Spleen (tissue), 11 donors: ENCODE measurements at regions not wholly inside any gene's neighbourhood (a gene's known extent, or its start where the extent isn't known, plus 50 kb on each side); places are given as distances from the start of the nearest gene placed in this dataset.

Experiments used
- DNase-seq: peaks from one replicate; pipeline ENCODE4 v3.0.0-alpha.2; 2020
- H3K27ac ChIP-seq, 8 donors: fragments of 200-600 bp; sonication (generic) in 7 of 8; 1 replicate in 4 of 8; 2 replicates in 4 of 8; pipeline versions ENCODE4 v1.5.0 to v1.8.0; 2016 to 2021; ENCODE audit warnings: inconsistent platforms in 4 of 8, mild to moderate bottlenecking in 4 of 8, moderate library complexity in 1 of 8
- H3K27me3 ChIP-seq, 7 donors: fragments of 200-600 bp; sonication (generic) in 6 of 7; replicated peaks in 1 of 7; 1 replicate in 4 of 7; 2 replicates in 3 of 7; pipeline versions ENCODE4 v1.5.0 to v1.8.0; 2016 to 2021; ENCODE audit warnings: inconsistent platforms in 3 of 7, mild to moderate bottlenecking in 1 of 7
- H3K36me3 ChIP-seq, 6 donors: fragments of 200-600 bp; sonication (generic) in 5 of 6; 1 replicate in 4 of 6; 2 replicates in 2 of 6; pipeline versions ENCODE4 v1.5.0 to v1.8.0; 2016 to 2021; ENCODE audit warnings: inconsistent platforms in 2 of 6
- H3K4me1 ChIP-seq, 6 donors: fragments of 200-600 bp; sonication (generic) in 5 of 6; 1 replicate in 3 of 6; 2 replicates in 3 of 6; pipeline versions ENCODE4 v1.5.0 to v1.8.0; 2016 to 2021; ENCODE audit warnings: inconsistent platforms in 3 of 6
- H3K4me3 ChIP-seq, 8 donors: fragments of 200-600 bp; sonication (generic) in 7 of 8; 1 replicate in 4 of 8; 2 replicates in 4 of 8; pipeline versions ENCODE4 v1.5.0 to v1.8.0; 2016 to 2021; ENCODE audit warnings: inconsistent platforms in 4 of 8, mild to moderate bottlenecking in 4 of 8, moderate library complexity in 2 of 8
- H3K9me3 ChIP-seq, 8 donors: fragments of 200-600 bp; sonication (generic) in 7 of 8; 1 replicate in 4 of 8; 2 replicates in 4 of 8; pipeline versions ENCODE4 v1.5.0 to v1.8.0; 2016 to 2021; ENCODE audit warnings: inconsistent platforms in 4 of 8
- POLR2A ChIP-seq, 3 donors: fragments of 450-650 bp; IDR thresholded peaks; one replicate each; pipeline ENCODE4 v1.5.1; 2017; ENCODE audit warnings: antibody characterized with exemption in 3 of 3, mild to moderate bottlenecking in 1 of 3
- POLR2AphosphoS5 ChIP-seq, 3 donors: sonication (generic); formaldehyde crosslinking; IDR thresholded peaks; one replicate each; pipeline ENCODE4 v1.5.1; 2017; ENCODE audit warnings: antibody characterized with exemption in 3 of 3
- WGBS, 5 donors: extraction: QIAGEN DNeasy Blood & Tissue Kit in 3 of 5; methylation state at CpG; one replicate each; pipeline versions ENCODE4 v1.1.5 to v1.1.7; 2013 to 2018; 5-methylcytosine and 5-hydroxymethylcytosine counted together
- intact Hi-C: fragments of 100-400 bp; cut with DNase I; formaldehyde crosslinking; loops from one replicate; pipeline ENCODE4 v1.15.0; 2023; ENCODE audit warnings: low total_unique reads
- TF ChIP-seq, protein P1 (sequence below), 11 experiments: fragments of 200-600 bp in 7 of 11; fragments of 450-650 bp in 4 of 11; sonication (generic) in 4 of 11; IDR thresholded peaks in 8 of 11; conservative IDR thresholded peaks in 3 of 11; 1 replicate in 7 of 11; 2 replicates in 4 of 11; pipeline versions ENCODE4 v1.4.0 to v1.8.0; 2016 to 2021; ENCODE audit warnings: antibody characterized with exemption in 11 of 11, inconsistent platforms in 4 of 11, mild to moderate bottlenecking in 1 of 11
- donor health status: healthy with polysubstance abuse.
- donor health status: DM: no; HTN: no; CAD: no; lungs with moderate emphysema.
- donor health status: DM: no; HTN: no; CAD: no.
- donor health status: Bipolar disorder and iron deficiency.
- donor health status: healthy.
- donor health status: DM: no; HTN: no; CAD: no.
- donor health status: DM: yes; HTN: yes; CAD: no.

DNA sequence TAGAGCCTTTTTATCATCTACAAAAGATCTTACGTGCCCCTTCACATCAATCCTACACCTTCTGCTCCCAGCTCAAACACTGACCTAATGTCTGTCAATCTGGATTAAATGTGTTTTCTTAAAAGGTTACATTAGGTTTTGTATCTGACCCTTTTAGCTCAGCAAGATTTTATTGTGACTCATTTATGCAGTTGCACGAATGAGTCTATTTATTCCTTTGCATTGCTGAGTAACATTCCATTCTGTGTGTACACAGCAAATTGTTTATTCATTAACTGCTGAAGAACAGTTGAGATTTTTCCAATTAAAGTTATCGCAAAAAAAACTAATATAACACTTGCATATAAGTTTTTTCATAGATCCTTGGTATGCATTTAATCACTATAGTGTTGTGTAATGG, 253.9 kb upstream of the GPC6 start:
- H3K4me3 ChIP-seq, result no peak overlapping the region
- H3K4me1 ChIP-seq, result no peaks in the 10 kb centered on the region
- no peak overlapping the region for H3K27ac ChIP-seq
- H3K27me3 ChIP-seq, result no peaks in the 10 kb centered on the region
- H3K9me3 ChIP-seq, result peaks cover 0 to 17% (median 4%) of the 10 kb centered on the region in 8 donors
- H3K36me3 ChIP-seq, result no peaks in the 10 kb centered on the region
- intact Hi-C loops, result no loop called here
- 63 to 91% (median 81%) methylated on average over 3 of the region's 3 CpGs for WGBS, 5 donors
- no peak for DNase-seq
- no peak for TF ChIP-seq POLR2AphosphoS5 (IDR thresholded peaks at IDR 0.05)
- no peak for TF ChIP-seq POLR2A (IDR thresholded peaks at IDR 0.05)
- TF ChIP-seq, protein P1, sequence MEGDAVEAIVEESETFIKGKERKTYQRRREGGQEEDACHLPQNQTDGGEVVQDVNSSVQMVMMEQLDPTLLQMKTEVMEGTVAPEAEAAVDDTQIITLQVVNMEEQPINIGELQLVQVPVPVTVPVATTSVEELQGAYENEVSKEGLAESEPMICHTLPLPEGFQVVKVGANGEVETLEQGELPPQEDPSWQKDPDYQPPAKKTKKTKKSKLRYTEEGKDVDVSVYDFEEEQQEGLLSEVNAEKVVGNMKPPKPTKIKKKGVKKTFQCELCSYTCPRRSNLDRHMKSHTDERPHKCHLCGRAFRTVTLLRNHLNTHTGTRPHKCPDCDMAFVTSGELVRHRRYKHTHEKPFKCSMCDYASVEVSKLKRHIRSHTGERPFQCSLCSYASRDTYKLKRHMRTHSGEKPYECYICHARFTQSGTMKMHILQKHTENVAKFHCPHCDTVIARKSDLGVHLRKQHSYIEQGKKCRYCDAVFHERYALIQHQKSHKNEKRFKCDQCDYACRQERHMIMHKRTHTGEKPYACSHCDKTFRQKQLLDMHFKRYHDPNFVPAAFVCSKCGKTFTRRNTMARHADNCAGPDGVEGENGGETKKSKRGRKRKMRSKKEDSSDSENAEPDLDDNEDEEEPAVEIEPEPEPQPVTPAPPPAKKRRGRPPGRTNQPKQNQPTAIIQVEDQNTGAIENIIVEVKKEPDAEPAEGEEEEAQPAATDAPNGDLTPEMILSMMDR (IDR thresholded peaks at IDR 0.05 in 8 of 11, conservative IDR thresholded peaks at IDR 0.05 in 3 of 11), result no peak

DNA sequence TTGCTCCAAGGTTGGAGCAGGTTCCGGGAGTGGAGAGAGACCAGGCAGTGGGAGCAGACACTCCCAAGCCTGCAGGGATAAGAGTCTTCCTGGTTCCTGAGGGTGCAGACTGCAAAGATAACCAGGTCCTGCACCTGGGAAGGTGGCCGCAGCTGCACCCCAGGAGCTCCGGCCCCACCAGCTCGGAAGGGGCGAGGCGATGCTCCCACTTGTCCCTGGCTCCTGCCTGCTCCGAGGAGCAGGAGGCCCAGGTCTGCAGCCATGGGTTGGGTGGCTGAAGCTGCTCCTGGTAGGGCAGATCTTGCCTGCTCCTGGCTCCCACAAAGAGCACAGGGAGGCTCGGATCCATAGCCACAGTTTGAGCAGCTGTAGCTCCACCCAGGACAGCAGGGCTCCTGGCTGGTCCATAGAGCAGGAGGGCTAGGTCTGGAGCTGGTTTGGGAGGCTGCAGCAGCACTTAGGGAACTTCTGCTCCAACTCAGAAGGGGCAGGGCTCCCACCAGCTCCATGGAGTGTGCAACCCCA, 251.6 kb upstream of the GPC6 start:
- WGBS, 5 donors, result 82 to 94% (median 87%) methylated on average over 7 to 8 of the region's 8 CpGs
- intact Hi-C loops, result no loop called here
- no peak for DNase-seq

DNA sequence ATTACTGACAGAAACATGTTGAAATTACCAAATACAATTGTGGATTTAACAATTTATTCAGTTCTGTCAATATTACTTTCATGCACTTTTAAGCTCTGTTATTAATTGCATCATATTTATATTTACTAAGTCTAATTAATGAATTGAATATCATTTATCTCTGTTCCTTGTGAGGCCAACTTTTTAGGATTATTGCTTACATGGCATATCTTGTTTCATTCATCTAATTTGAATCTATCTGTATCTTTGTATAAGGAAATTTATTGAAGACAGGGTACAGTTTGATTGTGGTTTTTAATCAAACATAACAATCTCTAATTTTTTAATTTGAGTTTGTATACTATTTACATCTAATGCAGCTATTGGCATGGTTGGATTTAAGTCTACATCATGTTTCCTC, 249.9 kb upstream of the GPC6 start:
- H3K4me3 ChIP-seq, result no peak overlapping the region
- intact Hi-C loops, result no loop called here
- no peaks in the 10 kb centered on the region for H3K36me3 ChIP-seq
- TF ChIP-seq POLR2A (IDR thresholded peaks at IDR 0.05) (no peak), POLR2AphosphoS5 (IDR thresholded peaks at IDR 0.05) (no peak)
- TF ChIP-seq, protein P1 (IDR thresholded peaks at IDR 0.05 in 8 of 11, conservative IDR thresholded peaks at IDR 0.05 in 3 of 11), result no peak
- no peak overlapping the region for H3K27ac ChIP-seq
- H3K4me1 ChIP-seq, result no peaks in the 10 kb centered on the region
- H3K27me3 ChIP-seq, result no peaks in the 10 kb centered on the region
- H3K9me3 ChIP-seq, result peaks cover 0 to 18% (median 2%) of the 10 kb centered on the region in 8 donors
- no peak for DNase-seq

More for the DNA sequence above, 251.6 kb upstream of the GPC6 start:
- Histone ChIP-seq H3K9me3 (peaks cover 0 to 18% (median 2%) of the 10 kb centered on the region in 8 donors), H3K27ac (no peak overlapping the region), H3K27me3 (no peaks in the 10 kb centered on the region), H3K4me3 (no peak overlapping the region), H3K4me1 (no peaks in the 10 kb centered on the region), H3K36me3 (no peaks in the 10 kb centered on the region)
- TF ChIP-seq, protein P1 (IDR thresholded peaks at IDR 0.05 in 8 of 11, conservative IDR thresholded peaks at IDR 0.05 in 3 of 11), result no peak
- TF ChIP-seq POLR2A (IDR thresholded peaks at IDR 0.05) (no peak), POLR2AphosphoS5 (IDR thresholded peaks at IDR 0.05) (no peak)

DNA sequence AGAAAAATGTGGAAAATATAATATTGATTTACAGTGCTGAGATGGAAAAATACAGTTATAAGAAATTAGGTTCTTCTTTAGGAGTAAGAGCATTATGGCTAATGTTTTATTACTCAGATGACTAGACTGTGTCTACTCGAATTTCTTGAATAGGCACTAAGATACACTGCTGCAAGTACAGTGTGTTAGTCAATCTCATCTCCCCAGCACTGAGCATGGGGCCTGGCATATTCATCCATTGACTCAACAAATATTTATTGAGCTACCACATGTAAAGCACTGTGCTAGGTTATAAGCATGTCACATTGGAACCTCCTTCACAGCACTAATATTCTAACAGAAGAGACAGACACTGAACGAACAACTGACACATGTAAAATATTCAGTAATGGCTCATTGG, 242.5 kb upstream of the GPC6 start:
- Histone ChIP-seq H3K27ac (no peak overlapping the region), H3K27me3 (no peaks in the 10 kb centered on the region), H3K4me1 (no peaks in the 10 kb centered on the region), H3K4me3 (no peak overlapping the region), H3K36me3 (no peaks in the 10 kb centered on the region), H3K9me3 (peaks cover 0 to 30% (median 8%) of the 10 kb centered on the region in 8 donors)
- no peak for TF ChIP-seq POLR2AphosphoS5 (IDR thresholded peaks at IDR 0.05)
- intact Hi-C loops, result no loop called here
- no peak for DNase-seq
- 70 to 86% (median 74%) methylated on average over 2 of the region's 2 CpGs for WGBS, 5 donors

DNA sequence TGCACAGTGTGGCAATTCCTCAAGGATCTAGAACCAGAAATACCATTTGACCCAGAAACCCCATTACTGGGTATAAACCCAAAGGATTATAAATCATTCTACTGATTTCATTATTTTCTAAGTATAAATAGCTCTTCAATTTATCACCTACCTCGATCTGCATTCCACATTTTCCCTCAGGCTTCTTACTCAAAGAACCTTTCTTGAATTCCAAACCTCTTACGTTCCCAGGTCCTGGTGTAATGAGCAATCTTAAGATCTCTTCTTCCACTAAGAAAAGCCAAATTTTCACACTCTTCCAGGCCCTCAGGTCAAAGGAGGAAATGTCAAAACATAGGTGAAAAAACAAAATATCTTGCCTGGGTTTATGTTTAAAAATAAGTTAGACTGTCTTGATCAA, 237.3 kb upstream of the GPC6 start:
- Histone ChIP-seq H3K27ac (no peak overlapping the region), H3K36me3 (no peaks in the 10 kb centered on the region), H3K27me3 (no peaks in the 10 kb centered on the region), H3K4me1 (no peaks in the 10 kb centered on the region), H3K4me3 (no peak overlapping the region), H3K9me3 (peaks cover 0 to 35% (median 9%) of the 10 kb centered on the region in 8 donors)
- no peak for TF ChIP-seq POLR2A (IDR thresholded peaks at IDR 0.05)
- TF ChIP-seq, protein P1 (IDR thresholded peaks at IDR 0.05 in 8 of 11, conservative IDR thresholded peaks at IDR 0.05 in 3 of 11), result no peak
- TF ChIP-seq POLR2AphosphoS5 (IDR thresholded peaks at IDR 0.05), result no peak
- 59 to 63% (median 62%) methylated on average over 2 of the region's 2 CpGs for WGBS, 5 donors
- DNase-seq, result no peak
- intact Hi-C loops, result no loop called here
